Peyer's patch (tissue), 4 donors: ENCODE measurements at regions not wholly inside any gene's neighbourhood (a gene's known extent, or its start where the extent isn't known, plus 50 kb on each side); places are given as distances from the start of the nearest gene placed in this dataset.
"Not testable (repeated sequence)": the region's sequence is repeated elsewhere in the genome, so short reads cannot be mapped to it uniquely, and the experiment has no call there.

ENCODE experiments used
- DNase-seq, 3 donors: peaks; one replicate each; pipeline ENCODE4 v3.0.0-alpha.2; 2017 to 2019
- H3K27ac ChIP-seq, 4 donors: fragments of 200-600 bp; sonication (generic); one replicate each; pipeline ENCODE4 v1.5.1; 2016 to 2019
- H3K27me3 ChIP-seq, 2 donors: fragments of 200-600 bp; sonication (generic); one replicate each; pipeline ENCODE4 v1.5.1; 2019
- H3K36me3 ChIP-seq, 3 donors: fragments of 200-600 bp; sonication (generic); one replicate each; pipeline ENCODE4 v1.5.1; 2016 to 2019
- H3K4me1 ChIP-seq, 4 donors: fragments of 200-600 bp; sonication (generic); one replicate each; pipeline ENCODE4 v1.5.1; 2016 to 2019
- H3K4me3 ChIP-seq, 4 donors: fragments of 200-600 bp; sonication (generic); 1 replicate in 3 of 4; 2 replicates in 1 of 4; pipeline ENCODE4 v1.5.1; 2016 to 2019; ENCODE audit warnings: mild to moderate bottlenecking in 1 of 4
- H3K9me3 ChIP-seq, 4 donors: fragments of 200-600 bp; sonication (generic); one replicate each; pipeline ENCODE4 v1.5.1; 2016 to 2019; ENCODE audit warnings: mild to moderate bottlenecking in 1 of 4
- CTCF ChIP-seq, 6 experiments: fragments of 450-650 bp in 4 of 6; fragments of 200-600 bp in 2 of 6; sonication (generic) in 1 of 6; IDR thresholded peaks; one replicate each; pipeline ENCODE4 v1.5.1; 2017 to 2019; ENCODE audit warnings: antibody characterized with exemption in 6 of 6, mild to moderate bottlenecking in 3 of 6, moderate library complexity in 1 of 6
- POLR2A ChIP-seq, 2 donors: fragments of 450-650 bp; IDR thresholded peaks; one replicate each; pipeline ENCODE4 v1.5.1; 2017; ENCODE audit warnings: antibody characterized with exemption in 2 of 2, mild to moderate bottlenecking in 2 of 2, moderate library complexity in 2 of 2

- H3K27ac ChIP-seq, H3K4me3 ChIP-seq, H3K27me3 ChIP-seq, H3K9me3 ChIP-seq, H3K36me3 ChIP-seq, DNase-seq, H3K4me1 ChIP-seq: not testable (repeated sequence)
Observed at GRCh38 chr10:59975918-59976317, 69.6 kb upstream of the CCDC6 start.

- DNase-seq, result peak in 1 of 3 donors; percentile 71
- TF ChIP-seq CTCF (IDR thresholded peaks at IDR 0.05) (no peak), POLR2A (IDR thresholded peaks at IDR 0.05) (no peak)
- H3K27ac ChIP-seq, result no peak overlapping the region
- H3K4me3 ChIP-seq, result no peak overlapping the region
- no peaks in the 10 kb centered on the region for H3K36me3 ChIP-seq
- no peaks in the 10 kb centered on the region for H3K27me3 ChIP-seq
- H3K4me1 ChIP-seq, result no peaks in the 10 kb centered on the region
- no peaks in the 10 kb centered on the region for H3K9me3 ChIP-seq
Observed at GRCh38 chr10:59971915-59972314, 65.6 kb upstream of the CCDC6 start.

- Histone ChIP-seq H3K4me1 (no peaks in the 10 kb centered on the region), H3K27ac (no peak overlapping the region), H3K4me3 (no peak overlapping the region), H3K36me3 (no peaks in the 10 kb centered on the region), H3K9me3 (no peaks in the 10 kb centered on the region), H3K27me3 (no peaks in the 10 kb centered on the region)
- TF ChIP-seq POLR2A (IDR thresholded peaks at IDR 0.05) (no peak), CTCF (IDR thresholded peaks at IDR 0.05) (no peak)
- DNase-seq, result no peak
Observed at GRCh38 chr10:59970396-59971368, 64.3 kb upstream of the CCDC6 start.

GRCh38 chr10:59968705-59969104 lies 62.3 kb upstream of the CCDC6 start:
- H3K4me3 ChIP-seq, result no peak overlapping the region
- no peak for DNase-seq
- no peaks in the 10 kb centered on the region for H3K4me1 ChIP-seq
- H3K27me3 ChIP-seq, result no peaks in the 10 kb centered on the region
- no peak overlapping the region for H3K27ac ChIP-seq
- TF ChIP-seq CTCF (IDR thresholded peaks at IDR 0.05) (no peak), POLR2A (IDR thresholded peaks at IDR 0.05) (no peak)
- no peaks in the 10 kb centered on the region for H3K9me3 ChIP-seq
- H3K36me3 ChIP-seq, result no peaks in the 10 kb centered on the region

GRCh38 chr10:59967079-59967478 lies 60.7 kb upstream of the CCDC6 start:
- Histone ChIP-seq H3K27ac (no peak overlapping the region), H3K36me3 (no peaks in the 10 kb centered on the region), H3K4me1 (no peaks in the 10 kb centered on the region), H3K27me3 (no peaks in the 10 kb centered on the region), H3K4me3 (no peak overlapping the region), H3K9me3 (no peaks in the 10 kb centered on the region)
- no peak for DNase-seq
- TF ChIP-seq CTCF (IDR thresholded peaks at IDR 0.05), result no peak

- H3K36me3 ChIP-seq, result no peaks in the 10 kb centered on the region
- no peak for DNase-seq
- H3K27me3 ChIP-seq, result no peaks in the 10 kb centered on the region
- TF ChIP-seq POLR2A (IDR thresholded peaks at IDR 0.05) (no peak), CTCF (IDR thresholded peaks at IDR 0.05) (no peak)
- no peak overlapping the region for H3K27ac ChIP-seq
- H3K4me1 ChIP-seq, result no peaks in the 10 kb centered on the region
- H3K9me3 ChIP-seq, result no peaks in the 10 kb centered on the region
- no peak overlapping the region for H3K4me3 ChIP-seq
Observed at GRCh38 chr10:59965899-59966650, 59.7 kb upstream of the CCDC6 start.
